ENCODE measurements at regions not wholly inside any gene's neighbourhood (a gene's known extent, or its start where the extent isn't known, plus 50 kb on each side); places are given as distances from the start of the nearest gene placed in this dataset.
"Not testable (repeated sequence)": the region's sequence is repeated elsewhere in the genome, so short reads cannot be mapped to it uniquely, and the experiment has no call there.

DNA sequence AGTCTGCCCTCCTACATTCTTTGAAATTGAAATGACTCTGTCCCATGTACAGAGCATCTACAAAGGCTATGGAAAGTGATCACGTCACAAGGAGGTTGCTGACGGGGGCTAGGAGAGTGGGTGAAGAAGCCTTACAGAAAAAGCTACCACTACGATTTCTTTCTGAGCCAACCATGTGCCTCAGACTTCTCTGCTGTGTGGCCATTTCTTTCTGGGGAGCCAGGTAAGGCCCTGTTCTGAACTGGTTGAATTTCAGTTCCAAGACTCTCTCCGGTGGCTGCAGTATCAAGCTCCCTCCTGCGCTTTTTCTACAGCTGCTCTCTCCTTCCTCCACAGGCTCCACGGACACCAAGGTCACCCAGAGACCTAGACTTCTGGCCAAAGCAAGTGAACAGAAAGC, 112.5 kb upstream of the PRSS1 start:
- no peak for DNase-seq (ENCODE audit: low spot score)

DNA sequence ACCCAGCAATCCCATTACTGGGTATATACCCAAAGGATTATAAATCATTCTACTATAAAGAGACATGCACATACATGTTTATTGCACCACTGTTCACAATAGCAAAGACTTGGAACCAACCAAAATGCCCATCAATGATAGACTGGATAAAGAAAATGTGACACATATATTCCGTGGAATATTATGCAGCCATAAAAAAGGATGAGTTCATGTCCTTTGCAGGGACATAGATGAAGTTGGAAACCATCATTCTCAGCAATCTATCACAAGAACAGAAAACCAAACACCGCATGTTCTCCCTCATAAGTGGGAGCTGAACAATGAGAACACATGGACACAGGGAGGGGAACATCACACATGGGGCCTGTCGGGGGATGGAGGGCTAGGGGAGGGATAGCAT, 113.2 kb upstream of the PRSS1 start:
- DNase-seq (ENCODE audit: low spot score), result not testable (repeated sequence)

DNA sequence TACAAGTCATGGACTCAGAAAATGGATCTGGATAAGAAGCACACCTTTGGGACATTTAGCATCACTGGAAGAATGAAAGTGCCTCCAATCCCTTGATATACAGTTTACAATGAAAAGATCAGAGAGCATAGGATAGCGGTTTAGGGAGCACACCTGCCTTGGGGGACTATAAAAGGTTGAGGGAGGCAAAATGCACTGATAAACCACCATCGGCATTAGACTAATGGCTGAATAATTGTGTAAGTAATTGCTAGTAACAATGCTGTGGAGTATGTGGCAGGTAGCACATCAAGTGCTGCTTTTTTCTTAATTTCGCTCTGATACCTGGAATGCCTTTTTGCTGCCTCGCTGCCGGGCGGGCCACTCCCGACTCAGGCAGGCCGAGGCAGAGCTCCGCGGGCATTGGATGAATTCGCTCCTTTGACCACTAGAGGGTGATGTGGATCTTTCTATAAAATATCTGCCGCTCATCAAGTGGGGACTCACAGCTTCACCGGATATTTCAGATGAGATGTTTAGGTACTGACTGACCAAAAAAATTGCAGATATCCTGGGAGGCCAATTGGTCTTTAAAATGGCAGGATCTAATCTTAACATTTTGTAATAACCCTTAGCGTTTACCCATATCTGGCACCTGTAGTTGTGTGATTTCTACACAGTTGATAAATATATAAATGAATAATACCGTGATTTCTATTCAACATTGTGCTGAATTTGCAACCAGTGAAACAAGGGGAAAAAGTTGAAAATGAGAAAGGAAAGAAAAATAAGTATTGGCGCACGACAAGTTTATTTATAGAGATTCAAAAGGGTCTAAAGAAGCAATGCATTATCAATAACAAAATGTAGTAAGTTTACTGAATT, 116.8 kb upstream of the PRSS1 start:
- DNase-seq (ENCODE audit: low spot score), result peak; percentile 74

DNA sequence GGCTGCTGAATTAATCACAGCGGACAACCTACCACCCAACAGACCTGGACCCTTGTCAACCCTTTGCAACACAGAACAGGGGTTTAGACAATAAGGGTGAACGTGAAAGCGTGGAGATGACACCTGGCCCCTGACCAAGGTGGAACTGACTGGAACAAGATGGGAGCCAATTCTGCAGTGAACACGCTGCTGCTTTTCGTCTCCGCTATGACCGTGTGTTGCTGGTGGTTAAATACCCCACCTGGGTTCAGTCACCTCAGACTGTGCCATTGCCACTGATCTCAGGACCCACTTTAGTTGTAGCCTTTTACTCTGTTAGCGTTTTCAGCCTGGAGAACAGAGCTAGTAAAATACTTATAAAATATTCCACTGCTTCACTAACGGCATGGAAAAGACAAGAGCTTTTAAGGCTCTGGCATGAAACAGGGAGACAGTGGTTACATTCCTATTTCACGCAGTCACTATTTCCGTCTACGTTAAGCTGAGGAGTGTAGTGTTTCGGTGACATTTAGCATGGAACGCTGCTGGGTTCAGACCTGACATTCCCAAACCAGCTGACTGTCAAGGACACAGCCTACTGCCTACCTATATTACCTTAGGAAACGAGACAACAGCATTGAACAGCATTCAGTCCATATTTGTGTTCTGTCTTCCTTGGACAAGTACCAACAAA, 119.5 kb upstream of the PRSS1 start:
- no peak for DNase-seq (ENCODE audit: low spot score)

DNA sequence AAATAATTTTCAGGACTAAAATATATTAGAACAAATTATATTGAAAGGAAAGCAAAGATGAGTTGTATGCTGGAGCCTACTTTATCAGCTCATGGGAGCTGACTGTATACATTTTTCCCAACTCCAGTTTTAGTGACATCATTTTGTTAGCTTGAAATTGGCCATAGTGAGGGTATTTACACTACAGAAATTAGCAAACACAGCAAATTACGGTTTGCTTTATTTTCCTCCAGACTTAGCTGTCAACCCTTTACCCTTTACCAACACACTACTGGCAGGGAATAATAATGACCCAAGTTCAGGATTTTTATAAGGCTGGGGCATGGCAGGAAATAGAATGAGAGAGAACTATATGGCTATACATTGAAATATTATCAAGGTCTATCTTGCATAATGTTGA, 120.3 kb upstream of the PRSS1 start:
- DNase-seq (ENCODE audit: low spot score), result no peak

DNA sequence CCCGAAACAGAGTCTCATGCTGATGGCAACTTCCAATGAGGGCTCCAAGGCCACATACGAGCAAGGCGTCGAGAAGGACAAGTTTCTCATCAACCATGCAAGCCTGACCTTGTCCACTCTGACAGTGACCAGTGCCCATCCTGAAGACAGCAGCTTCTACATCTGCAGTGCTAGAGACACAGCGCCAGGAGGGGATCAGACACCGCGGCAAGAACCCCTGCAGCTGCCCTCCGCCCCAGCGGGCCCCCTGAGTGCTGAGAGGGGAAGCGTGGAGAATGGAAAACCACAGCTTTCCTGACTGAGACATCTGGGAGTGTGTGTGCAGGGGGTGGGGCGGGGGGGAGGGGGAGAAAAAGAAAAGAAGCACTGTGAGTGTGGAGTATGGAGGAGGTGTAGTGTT, 122.0 kb upstream of the PRSS1 start:
- not testable (repeated sequence) for DNase-seq (ENCODE audit: low spot score)

DNA sequence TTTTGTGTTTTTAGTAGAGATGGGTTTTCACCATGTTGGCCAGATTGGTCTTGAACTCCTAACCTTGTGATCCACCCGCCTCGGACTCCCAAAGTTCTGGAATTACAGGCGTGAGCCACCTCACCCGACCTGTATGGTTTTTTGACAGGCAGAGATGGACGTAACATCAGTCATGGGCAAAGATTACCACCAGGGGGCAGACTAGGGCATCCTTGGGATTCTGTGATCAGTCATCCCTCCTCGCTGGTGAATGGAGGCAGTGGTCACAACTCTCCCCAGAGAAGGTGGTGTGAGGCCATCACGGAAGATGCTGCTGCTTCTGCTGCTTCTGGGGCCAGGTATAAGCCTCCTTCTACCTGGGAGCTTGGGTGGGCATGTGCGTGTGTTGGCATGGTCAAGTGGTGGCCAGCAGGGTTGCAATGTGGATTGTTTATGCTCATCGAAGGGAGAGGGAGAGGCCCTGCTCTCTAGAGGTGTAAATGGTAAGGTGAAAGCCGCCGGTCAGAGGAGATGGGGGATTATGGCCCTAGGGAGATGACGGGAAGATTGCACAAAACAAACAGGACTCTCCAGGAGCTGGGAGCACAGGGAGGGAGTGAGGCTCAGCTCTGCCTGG, 122.7 kb upstream of the PRSS1 start:
- peak; percentile 31 for DNase-seq (ENCODE audit: low spot score)

DNA sequence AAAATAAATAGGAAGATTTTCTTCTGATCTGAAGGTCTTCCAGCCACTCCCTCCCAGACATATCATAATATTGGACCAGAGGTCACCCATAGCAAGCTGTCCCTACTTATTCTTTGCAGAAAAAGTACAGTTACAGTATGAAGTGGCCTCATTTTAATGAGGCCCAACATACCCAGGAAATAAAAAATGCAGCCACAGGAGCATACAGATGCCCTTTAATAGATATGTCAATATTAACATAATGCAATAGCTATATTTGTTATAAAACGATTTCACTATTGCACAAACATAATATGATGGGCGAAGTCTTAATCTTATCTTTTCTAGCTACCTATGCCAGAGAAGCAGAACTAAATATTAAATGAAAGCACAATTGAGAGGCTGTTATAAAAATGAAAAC, 124.1 kb upstream of the PRSS1 start:
- DNase-seq (ENCODE audit: low spot score), result not testable (repeated sequence)

DNA sequence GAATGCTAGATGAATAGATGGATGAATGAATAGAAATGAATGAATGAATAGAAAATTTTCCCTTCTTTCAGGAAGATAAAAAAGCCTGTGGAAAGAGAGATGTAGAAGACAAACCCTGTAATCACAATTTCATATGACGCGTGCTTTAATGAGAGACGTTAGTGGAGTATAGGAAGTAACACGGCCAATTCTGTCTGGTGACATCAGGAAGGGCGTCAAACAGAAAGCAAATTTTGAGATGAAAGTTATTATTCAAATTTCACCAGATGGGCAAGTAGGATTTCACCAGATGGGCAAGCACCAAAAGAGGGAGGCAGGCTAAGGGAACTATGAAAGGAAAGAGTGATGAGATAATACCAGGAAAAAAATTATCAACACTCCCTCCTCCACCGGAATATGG, 128.9 kb upstream of the PRSS1 start:
- DNase-seq (ENCODE audit: low spot score), result peak; percentile 28

DNA sequence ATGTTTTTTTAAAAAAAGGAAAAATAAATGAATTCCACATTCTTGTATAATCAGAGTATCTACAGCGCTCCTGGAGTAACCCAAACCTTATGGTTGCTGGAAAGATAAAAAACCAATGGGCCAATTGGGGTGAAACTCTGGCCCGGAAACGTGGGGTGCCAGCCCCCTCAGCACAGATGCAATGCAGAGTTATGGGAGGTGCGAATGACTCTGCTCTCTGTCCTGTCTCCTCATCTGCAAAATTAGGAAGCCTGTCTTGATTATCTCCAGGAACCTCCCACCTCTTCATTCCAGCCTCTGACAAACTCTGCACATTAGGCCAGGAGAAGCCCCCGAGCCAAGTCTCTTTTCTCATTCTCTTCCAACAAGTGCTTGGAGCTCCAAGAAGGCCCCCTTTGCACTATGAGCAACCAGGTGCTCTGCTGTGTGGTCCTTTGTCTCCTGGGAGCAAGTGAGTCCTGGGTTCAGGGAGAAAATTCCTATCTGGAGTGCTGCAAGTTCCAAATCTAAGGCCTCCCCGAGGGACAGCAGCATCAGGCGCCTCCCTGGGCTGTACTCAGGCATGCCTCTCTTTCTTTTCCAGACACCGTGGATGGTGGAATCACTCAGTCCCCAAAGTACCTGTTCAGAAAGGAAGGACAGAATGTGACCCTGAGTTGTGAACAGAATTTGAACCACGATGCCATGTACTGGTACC, 130.5 kb upstream of the PRSS1 start:
- DNase-seq (ENCODE audit: low spot score), result no peak

DNA sequence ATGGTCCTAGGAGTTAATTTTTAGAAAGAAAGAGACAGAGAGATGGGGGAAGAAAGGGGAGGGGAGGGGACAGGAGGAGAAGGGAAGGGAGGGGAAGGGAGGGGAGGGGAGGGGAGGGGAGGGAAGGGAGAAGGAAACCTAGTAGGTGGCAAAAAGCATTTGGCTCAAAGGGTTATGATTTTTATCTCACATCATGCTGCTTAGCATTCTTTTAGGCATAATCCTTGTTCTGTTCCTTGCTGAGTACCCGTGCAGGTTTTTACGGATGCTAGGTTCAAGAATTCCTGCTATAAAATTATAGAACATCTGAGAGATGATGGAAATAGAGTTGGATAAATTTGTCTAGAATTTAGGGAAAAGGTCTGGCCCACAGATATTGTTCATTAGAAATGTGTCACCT, 132.4 kb upstream of the PRSS1 start:
- no peak for DNase-seq (ENCODE audit: low spot score)

DNA sequence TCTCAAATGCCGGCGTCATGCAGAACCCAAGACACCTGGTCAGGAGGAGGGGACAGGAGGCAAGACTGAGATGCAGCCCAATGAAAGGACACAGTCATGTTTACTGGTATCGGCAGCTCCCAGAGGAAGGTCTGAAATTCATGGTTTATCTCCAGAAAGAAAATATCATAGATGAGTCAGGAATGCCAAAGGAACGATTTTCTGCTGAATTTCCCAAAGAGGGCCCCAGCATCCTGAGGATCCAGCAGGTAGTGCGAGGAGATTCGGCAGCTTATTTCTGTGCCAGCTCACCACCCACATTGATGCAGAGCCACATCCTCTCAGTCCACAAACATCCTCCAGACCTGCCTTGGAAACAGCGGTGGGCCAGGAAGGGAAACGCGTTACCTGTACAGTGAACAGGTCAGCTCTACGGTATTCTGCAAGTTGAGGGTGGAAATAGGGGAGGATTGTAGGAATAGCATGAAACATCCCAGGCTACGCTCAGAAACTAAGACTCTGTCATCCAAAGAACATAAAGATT, 133.1 kb upstream of the PRSS1 start:
- no peak for DNase-seq (ENCODE audit: low spot score)

DNA sequence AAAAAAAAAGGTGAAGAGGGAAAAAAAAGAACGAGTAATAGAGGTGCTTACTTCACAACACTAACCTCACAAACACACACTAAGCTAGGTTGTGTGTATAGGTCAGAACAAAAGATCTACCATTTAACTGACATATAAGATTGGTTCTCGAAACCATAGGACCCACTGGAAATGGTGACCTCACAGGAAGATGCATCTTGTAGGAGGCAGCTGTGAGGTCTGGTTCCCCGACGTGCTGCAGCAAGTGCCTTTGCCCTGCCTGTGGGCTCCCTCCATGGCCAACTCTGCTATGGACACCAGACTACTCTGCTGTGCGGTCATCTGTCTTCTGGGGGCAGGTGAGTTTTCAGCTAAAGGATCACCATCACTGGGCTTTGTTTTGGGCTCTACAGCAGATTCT, 133.8 kb upstream of the PRSS1 start:
- DNase-seq (ENCODE audit: low spot score), result no peak

DNA sequence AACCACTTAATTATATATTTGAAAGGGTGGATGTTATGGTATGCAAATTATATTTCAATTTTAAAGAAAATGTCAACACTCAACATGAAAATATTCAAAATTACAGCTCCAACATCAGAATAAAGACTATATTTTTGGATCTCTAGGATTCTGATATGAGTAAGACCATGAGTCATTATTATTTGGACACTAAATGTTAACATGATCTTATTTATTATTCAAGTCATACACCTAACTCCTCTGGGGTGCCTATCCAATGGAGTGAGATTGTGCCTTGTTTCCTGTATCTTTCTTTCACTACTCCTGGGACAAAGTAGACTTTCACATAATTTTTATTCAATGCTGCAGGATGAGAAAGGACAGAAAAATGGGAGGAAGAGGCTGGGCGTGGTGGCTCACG, 135.2 kb upstream of the PRSS1 start:
- DNase-seq (ENCODE audit: low spot score), result no peak

DNA sequence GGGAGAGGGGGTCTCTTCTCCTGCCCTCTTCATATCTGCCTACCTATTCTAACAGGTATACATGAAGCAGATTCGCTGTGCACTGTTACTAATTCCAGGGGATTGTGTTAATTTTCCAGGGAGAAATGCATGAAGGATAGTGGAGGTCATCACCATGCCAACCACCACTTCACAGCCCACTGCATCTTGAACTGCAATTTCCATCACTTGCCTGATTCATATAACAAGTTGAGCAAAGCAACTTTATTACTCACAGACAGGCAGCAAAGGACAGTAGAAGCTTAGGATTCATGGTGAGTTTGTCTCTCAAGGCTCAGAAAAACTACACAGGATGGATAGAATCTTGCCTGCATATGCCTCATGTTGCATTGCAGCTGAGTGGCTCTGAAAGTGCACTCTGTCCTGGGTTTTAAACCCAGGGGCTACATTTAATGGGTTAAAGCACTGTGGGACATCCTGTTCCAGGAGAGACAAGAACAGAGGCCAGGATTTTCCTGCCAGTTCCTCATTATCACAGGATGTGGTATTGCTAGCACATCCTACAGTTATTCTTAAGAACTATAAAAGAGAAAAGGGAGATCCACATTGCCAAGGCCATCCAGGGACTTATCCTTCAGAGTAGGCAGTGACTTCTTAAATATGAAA, 136.9 kb upstream of the PRSS1 start:
- no peak for DNase-seq (ENCODE audit: low spot score)

DNA sequence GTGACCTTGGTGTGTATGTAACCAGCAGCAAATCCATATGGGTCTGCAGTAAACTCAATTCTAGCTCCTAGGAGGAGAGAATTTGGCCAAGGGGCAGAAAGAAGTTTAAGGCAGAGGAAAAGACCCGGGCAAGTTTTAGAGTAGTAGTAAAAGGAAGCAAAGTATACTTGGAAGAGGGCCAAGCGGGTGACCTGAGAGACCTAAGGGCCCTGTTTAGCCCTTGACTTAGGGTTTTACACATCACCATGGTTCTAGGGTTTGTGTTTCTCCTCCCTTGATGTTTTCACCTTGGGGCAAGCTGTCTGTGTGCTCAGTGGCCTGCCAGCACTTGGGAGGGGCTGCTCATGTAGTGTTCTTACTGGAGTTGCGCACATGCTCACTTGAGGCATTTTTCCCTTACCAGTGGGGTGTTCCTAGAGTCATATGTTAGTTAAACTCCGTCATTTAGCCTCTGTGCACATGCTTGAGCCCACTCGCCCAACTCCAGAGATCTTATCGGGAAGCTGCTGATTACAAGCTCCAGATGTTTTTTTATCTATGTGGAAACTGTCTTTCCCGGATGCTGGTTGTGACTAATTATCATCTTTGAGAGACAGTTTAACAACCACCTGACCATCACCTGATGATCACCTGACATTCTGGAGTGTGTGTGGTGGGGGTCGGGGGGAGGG, 137.6 kb upstream of the PRSS1 start:
- DNase-seq (ENCODE audit: low spot score), result no peak

DNA sequence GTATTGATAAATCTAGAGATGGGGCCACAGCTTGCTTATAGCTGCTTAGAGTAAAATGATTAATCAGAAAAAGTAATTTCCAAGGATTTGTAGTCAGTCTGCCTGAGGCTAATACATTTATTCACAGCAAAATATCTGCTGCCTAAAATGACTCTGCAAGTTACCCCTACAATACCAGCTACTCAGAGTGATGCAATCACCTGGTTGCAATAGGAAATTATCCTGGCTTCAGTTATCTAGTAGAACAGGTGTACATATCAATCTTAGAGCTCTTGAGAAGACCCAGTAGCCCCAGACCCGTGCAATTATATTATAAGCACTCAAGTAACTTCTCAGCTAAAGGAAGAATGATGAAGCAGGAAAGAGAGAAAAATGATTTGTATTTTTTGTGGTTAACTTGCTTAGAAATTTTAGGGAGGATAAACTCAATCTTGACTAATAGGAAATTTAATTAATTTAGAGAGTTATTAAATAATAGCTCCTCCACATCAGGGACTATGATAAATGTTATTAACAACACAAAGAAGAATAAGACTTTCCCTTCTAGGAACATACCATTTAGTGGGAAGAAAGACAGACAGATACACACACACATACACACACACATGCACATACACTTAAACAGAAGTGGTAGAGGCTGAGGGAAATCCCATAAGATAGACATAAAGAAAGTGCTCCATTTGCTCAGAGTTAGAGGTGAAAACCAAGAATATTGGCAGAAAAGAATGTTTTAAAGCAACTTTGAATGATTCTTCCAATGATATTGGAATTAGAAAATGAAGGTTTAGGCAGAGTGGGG, 140.4 kb upstream of the PRSS1 start:
- DNase-seq (ENCODE audit: low spot score), result no peak

DNA sequence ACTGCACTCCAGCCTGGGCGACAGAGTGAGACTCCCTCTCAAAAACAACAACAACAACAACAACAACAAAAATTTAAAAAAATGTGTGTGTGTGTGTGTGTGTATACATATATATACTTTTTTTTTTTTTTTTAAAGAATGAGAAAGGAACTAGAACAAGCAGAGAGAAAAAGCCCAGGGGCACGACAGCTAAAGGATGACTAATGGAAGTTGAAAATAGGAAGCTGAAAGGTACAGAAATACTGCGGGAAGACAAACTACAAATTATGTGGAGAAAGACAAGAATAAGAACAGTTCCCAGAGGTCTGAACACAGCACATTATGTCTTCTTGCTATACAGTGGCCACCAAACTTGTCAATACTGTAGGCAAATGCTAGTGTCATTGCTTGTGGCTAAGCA, 141.9 kb upstream of the PRSS1 start:
- no peak for DNase-seq (ENCODE audit: low spot score)

DNA sequence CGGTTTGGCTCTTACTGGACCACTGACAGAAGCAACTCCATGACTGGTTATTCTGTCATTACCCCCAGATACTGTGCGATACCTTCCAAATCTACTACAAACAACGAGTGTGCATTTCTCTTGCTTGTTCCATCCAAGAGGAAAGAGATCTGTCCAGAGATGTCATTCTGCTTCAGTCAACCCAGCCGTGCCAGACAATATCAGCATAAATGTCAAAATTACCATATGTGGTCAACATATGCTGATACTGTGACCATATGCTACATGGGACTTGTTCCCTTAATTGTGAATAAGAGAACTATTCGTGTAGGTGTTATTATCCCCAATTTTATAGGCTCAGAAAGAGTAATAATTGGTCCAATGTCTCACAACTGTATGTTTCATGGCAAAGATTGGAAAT, 143.2 kb upstream of the PRSS1 start:
- DNase-seq (ENCODE audit: low spot score), result no peak

DNA sequence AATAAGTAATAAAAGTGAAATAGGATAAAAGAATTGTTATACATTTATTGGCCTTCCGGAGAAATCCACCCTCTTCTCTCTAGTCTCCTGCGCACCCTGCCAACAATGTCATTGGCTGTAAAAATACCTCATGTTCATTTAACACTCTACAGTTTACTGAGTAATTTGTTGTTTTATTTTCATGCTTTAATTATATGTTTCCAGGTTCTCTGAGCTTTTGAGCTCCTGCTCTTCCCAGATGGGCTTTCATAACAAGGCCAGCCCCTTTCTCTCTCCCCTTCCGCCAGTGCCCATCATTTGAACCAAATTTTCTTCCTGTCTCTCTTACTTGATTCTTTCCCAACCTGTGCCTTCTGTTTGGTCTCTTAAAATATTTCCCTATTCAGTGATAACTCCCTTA, 144.6 kb upstream of the PRSS1 start:
- no peak for DNase-seq (ENCODE audit: low spot score)

Data from Ammon's horn (tissue), 1 donor.